ENCODE measurements at regions not wholly inside any gene's neighbourhood (a gene's known extent, or its start where the extent isn't known, plus 50 kb on each side); places are given as distances from the start of the nearest gene placed in this dataset.

DNA sequence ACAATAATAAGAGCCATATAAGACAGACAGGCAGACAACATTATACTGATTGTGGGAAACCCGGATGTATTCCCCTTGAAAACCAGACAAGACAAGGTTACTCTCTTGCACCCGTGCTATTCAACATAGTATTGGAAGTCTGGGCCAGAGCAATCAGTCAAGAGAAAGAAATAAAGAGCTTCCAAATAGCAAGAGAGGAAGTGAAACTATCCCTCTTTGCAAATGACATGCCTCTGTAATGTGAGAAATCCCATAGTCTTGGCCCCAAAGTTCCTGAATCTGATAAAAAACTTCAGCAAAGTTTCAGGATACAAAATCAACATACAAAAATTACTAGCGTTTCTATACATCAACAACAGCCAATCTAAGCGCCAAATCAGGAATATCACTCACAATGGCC, 102.1 kb downstream of the DCAF12L2 start:
- TF ChIP-seq EZH2phosphoT487 (IDR thresholded peaks at IDR 0.05; ENCODE audit: borderline replicate concordance, low read length), result no peak
- no peak for TF ChIP-seq EZH2 (IDR thresholded peaks at IDR 0.05; ENCODE audit: low read length, unreplicated experiment)
- TF ChIP-seq, protein P1, sequence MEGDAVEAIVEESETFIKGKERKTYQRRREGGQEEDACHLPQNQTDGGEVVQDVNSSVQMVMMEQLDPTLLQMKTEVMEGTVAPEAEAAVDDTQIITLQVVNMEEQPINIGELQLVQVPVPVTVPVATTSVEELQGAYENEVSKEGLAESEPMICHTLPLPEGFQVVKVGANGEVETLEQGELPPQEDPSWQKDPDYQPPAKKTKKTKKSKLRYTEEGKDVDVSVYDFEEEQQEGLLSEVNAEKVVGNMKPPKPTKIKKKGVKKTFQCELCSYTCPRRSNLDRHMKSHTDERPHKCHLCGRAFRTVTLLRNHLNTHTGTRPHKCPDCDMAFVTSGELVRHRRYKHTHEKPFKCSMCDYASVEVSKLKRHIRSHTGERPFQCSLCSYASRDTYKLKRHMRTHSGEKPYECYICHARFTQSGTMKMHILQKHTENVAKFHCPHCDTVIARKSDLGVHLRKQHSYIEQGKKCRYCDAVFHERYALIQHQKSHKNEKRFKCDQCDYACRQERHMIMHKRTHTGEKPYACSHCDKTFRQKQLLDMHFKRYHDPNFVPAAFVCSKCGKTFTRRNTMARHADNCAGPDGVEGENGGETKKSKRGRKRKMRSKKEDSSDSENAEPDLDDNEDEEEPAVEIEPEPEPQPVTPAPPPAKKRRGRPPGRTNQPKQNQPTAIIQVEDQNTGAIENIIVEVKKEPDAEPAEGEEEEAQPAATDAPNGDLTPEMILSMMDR (conservative IDR thresholded peaks at IDR 0.05; ENCODE audit: low read depth, low read length), result no peak
- H3K36me3 ChIP-seq (ENCODE audit: low read depth, low read length), result no peaks in the 10 kb centered on the region
- no peak overlapping the region for H2AFZ ChIP-seq (ENCODE audit: low read length)
- ATAC-seq, result no peak
- no peaks in the 10 kb centered on the region for H3K9me3 ChIP-seq (ENCODE audit: low read length)
- no peaks in the 10 kb centered on the region for H3K79me2 ChIP-seq (ENCODE audit: low read length)
- no peak for DNase-seq
- H3K4me3 ChIP-seq (ENCODE audit: low read length), result no peak overlapping the region
- no peaks in the 10 kb centered on the region for H3K27me3 ChIP-seq (ENCODE audit: low read length)
- no peak overlapping the region for H3K27ac ChIP-seq (ENCODE audit: low read length)
- H4K20me1 ChIP-seq (ENCODE audit: low read length), result no peaks in the 10 kb centered on the region
- no peaks in the 10 kb centered on the region for H3K4me1 ChIP-seq (ENCODE audit: insufficient read depth, low read length)
- no TSS peak for BruUV-seq (replicated peaks)
- no peaks in the 10 kb centered on the region for H3K9me2 ChIP-seq (replicated peaks; ENCODE audit: low read length)
- ChIA-PET POLR2A (ENCODE audit: unreplicated experiment) (no interaction called here), CTCF (no interaction called here)
- intact Hi-C loops (cut with micrococcal nuclease), result no loop called here
- H3K9ac ChIP-seq (ENCODE audit: low read length), result no peak overlapping the region
- H3K4me2 ChIP-seq (ENCODE audit: low read length), result no peak overlapping the region
- H3F3A ChIP-seq (ENCODE audit: low read length, unreplicated experiment), result no peaks in the 10 kb centered on the region

DNA sequence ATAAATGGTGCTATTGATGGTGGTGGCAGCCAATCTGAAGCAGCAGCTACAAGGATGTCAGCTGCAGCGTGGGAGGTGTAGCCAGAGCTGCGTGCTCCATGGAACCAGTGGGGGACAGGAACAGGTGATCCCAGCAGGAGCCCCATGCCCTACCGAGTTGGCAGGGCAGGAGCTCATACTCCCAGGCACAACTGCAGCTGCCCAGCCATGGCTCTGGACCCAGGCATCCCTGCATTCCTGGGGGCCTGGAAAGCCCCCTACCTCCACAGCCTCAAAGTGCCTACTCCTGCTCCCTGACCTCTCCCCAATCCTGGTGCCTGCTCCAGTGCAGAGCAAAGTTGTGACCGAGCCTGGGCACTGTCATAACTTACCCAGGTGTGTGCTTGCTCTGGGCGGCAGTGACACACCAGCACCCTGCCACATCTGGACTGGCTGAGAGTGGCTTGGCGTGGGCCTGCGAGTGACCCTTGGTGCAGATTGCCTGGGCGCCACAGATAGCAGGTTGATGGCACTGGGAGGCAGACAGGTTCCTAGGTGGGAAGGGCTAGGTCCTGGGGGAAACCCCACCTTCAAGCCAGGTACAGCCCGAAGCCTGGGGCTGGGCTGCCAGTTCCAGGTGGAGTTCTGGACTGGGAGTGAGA, 101.1 kb downstream of the DCAF12L2 start:
- intact Hi-C loops (cut with micrococcal nuclease), result no loop called here
- H3K27me3 ChIP-seq (ENCODE audit: low read length), result no peaks in the 10 kb centered on the region
- no peak overlapping the region for H3K9ac ChIP-seq (ENCODE audit: low read length)
- ChIA-PET POLR2A (ENCODE audit: unreplicated experiment) (no interaction called here), CTCF (no interaction called here)
- no peaks in the 10 kb centered on the region for H3K4me1 ChIP-seq (ENCODE audit: insufficient read depth, low read length)
- H3K79me2 ChIP-seq (ENCODE audit: low read length), result no peaks in the 10 kb centered on the region
- H3K9me2 ChIP-seq (replicated peaks; ENCODE audit: low read length), result no peaks in the 10 kb centered on the region
- no peak overlapping the region for H3K4me2 ChIP-seq (ENCODE audit: low read length)
- H3K36me3 ChIP-seq (ENCODE audit: low read depth, low read length), result no peaks in the 10 kb centered on the region
- no peaks in the 10 kb centered on the region for H4K20me1 ChIP-seq (ENCODE audit: low read length)
- TF ChIP-seq EZH2 (IDR thresholded peaks at IDR 0.05; ENCODE audit: low read length, unreplicated experiment), result no peak
- TF ChIP-seq, protein P1 (conservative IDR thresholded peaks at IDR 0.05; ENCODE audit: low read depth, low read length), result no peak
- no peak for TF ChIP-seq EZH2phosphoT487 (IDR thresholded peaks at IDR 0.05; ENCODE audit: borderline replicate concordance, low read length)
- no peak overlapping the region for H3K27ac ChIP-seq (ENCODE audit: low read length)
- no peak overlapping the region for H3K4me3 ChIP-seq (ENCODE audit: low read length)
- ATAC-seq (no peak), DNase-seq (no peak)
- H3K9me3 ChIP-seq (ENCODE audit: low read length), result no peaks in the 10 kb centered on the region
- no TSS peak for BruUV-seq (replicated peaks)
- H2AFZ ChIP-seq (ENCODE audit: low read length), result no peak overlapping the region
- no peaks in the 10 kb centered on the region for H3F3A ChIP-seq (ENCODE audit: low read length, unreplicated experiment)

DNA sequence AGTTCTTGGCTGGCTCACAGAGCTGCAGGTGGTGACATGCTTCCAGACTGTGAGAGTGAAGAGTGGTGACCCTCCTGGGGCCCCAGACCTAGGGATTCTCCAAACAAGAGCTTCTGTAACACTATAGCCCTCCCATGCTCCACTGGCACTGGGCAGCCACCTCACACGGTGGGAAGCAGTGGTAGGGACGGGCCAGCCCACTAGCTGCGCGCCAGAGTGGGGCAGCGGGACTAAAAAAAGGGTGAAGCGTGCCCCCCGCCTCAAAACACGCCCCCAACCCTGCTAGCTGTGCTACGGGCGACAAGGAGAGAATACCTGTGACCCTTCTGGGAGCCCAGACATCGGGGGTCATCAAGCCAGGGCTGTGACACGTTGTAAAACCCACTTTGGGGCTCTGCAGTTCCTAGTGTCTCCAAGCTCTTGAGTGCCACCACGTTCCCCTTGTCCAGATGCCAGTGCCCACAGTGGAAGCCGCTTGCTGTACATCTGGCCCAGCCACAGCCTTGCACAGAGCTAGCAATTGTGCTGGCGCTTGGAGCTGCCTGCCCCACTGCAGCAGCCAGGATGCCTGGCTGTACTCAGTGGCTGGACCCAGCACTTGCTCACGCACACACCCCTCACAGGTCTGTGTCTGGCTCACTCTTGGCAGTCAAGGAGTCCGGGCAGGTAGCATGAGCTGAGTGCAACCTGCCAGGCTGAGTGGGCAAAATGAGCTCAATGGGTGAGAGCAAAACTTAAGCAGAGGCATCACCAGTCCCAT, 100.0 kb downstream of the DCAF12L2 start:
- BruUV-seq (replicated peaks), result no TSS peak
- POLR2A ChIA-PET (ENCODE audit: unreplicated experiment), result no interaction called here
- intact Hi-C loops (cut with micrococcal nuclease), result no loop called here

More for the DNA sequence above, 100.0 kb downstream of the DCAF12L2 start:
- Histone ChIP-seq H3K4me3 (ENCODE audit: low read length) (no peak overlapping the region), H4K20me1 (ENCODE audit: low read length) (no peaks in the 10 kb centered on the region), H3K4me1 (ENCODE audit: insufficient read depth, low read length) (no peaks in the 10 kb centered on the region), H3K27me3 (ENCODE audit: low read length) (no peaks in the 10 kb centered on the region), H3K9ac (ENCODE audit: low read length) (no peak overlapping the region), H2AFZ (ENCODE audit: low read length) (no peak overlapping the region), H3K27ac (ENCODE audit: low read length) (no peak overlapping the region), H3K36me3 (ENCODE audit: low read depth, low read length) (no peaks in the 10 kb centered on the region), H3F3A (ENCODE audit: low read length, unreplicated experiment) (no peaks in the 10 kb centered on the region), H3K4me2 (ENCODE audit: low read length) (no peak overlapping the region), H3K79me2 (ENCODE audit: low read length) (no peaks in the 10 kb centered on the region), H3K9me3 (ENCODE audit: low read length) (no peaks in the 10 kb centered on the region), H3K9me2 (replicated peaks; ENCODE audit: low read length) (no peaks in the 10 kb centered on the region)
- TF ChIP-seq EZH2phosphoT487 (IDR thresholded peaks at IDR 0.05; ENCODE audit: borderline replicate concordance, low read length), result no peak
- TF ChIP-seq EZH2 (IDR thresholded peaks at IDR 0.05; ENCODE audit: low read length, unreplicated experiment), result no peak
- TF ChIP-seq, protein P1 (conservative IDR thresholded peaks at IDR 0.05; ENCODE audit: low read depth, low read length), result no peak
- CTCF ChIA-PET, result no interaction called here
- DNase-seq, result no peak
- no peak for ATAC-seq
